ENCODE measurements at regions not wholly inside any gene's neighbourhood (a gene's known extent, or its start where the extent isn't known, plus 50 kb on each side); places are given as distances from the start of the nearest gene placed in this dataset.

- TF ChIP-seq CTCF (IDR thresholded peaks at IDR 0.05) = no peak
- TF ChIP-seq, protein P1, sequence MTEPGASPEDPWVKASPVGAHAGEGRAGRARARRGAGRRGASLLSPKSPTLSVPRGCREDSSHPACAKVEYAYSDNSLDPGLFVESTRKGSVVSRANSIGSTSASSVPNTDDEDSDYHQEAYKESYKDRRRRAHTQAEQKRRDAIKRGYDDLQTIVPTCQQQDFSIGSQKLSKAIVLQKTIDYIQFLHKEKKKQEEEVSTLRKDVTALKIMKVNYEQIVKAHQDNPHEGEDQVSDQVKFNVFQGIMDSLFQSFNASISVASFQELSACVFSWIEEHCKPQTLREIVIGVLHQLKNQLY (CRISPR knock-in tag; IDR thresholded peaks at IDR 0.05) = no peak
- TF ChIP-seq, protein P2, sequence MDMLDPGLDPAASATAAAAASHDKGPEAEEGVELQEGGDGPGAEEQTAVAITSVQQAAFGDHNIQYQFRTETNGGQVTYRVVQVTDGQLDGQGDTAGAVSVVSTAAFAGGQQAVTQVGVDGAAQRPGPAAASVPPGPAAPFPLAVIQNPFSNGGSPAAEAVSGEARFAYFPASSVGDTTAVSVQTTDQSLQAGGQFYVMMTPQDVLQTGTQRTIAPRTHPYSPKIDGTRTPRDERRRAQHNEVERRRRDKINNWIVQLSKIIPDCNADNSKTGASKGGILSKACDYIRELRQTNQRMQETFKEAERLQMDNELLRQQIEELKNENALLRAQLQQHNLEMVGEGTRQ (CRISPR knock-in tag; IDR thresholded peaks at IDR 0.05) = no peak
- no peak for TF ChIP-seq KAT7 (CRISPR knock-in tag; IDR thresholded peaks at IDR 0.05; ENCODE audit: borderline replicate concordance)
- TF ChIP-seq SOX15 (CRISPR knock-in tag; IDR thresholded peaks at IDR 0.05) = no peak
- no peak for TF ChIP-seq RELA (CRISPR knock-in tag; IDR thresholded peaks at IDR 0.05; ENCODE audit: borderline replicate concordance)
- TF ChIP-seq RORB (CRISPR knock-in tag; IDR thresholded peaks at IDR 0.05) = no peak
- TF ChIP-seq, protein P3, sequence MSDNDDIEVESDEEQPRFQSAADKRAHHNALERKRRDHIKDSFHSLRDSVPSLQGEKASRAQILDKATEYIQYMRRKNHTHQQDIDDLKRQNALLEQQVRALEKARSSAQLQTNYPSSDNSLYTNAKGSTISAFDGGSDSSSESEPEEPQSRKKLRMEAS (CRISPR knock-in tag; IDR thresholded peaks at IDR 0.05) = no peak
- no peak for TF ChIP-seq TEAD4 (CRISPR knock-in tag; IDR thresholded peaks at IDR 0.05)
- no peak for TF ChIP-seq ZNF263 (CRISPR knock-in tag; IDR thresholded peaks at IDR 0.05; ENCODE audit: low read depth)
- TF ChIP-seq, protein P4, sequence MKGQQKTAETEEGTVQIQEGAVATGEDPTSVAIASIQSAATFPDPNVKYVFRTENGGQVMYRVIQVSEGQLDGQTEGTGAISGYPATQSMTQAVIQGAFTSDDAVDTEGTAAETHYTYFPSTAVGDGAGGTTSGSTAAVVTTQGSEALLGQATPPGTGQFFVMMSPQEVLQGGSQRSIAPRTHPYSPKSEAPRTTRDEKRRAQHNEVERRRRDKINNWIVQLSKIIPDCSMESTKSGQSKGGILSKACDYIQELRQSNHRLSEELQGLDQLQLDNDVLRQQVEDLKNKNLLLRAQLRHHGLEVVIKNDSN (CRISPR knock-in tag; IDR thresholded peaks at IDR 0.05) = no peak
- TF ChIP-seq MXD4 (CRISPR knock-in tag; IDR thresholded peaks at IDR 0.05; ENCODE audit: borderline replicate concordance) = no peak
- no peak for TF ChIP-seq ZNF121 (CRISPR knock-in tag; IDR thresholded peaks at IDR 0.05)
- no peak for TF ChIP-seq HMGA2 (CRISPR knock-in tag; IDR thresholded peaks at IDR 0.05)
These were observed 210.1 kb downstream of the MTRR start for GRCh38 chr5:8079056-8079455.
